Spleen (tissue), 11 donors: ENCODE measurements at regions not wholly inside any gene's neighbourhood (a gene's known extent, or its start where the extent isn't known, plus 50 kb on each side); places are given as distances from the start of the nearest gene placed in this dataset.

Experiments used
- DNase-seq: peaks from one replicate; pipeline ENCODE4 v3.0.0-alpha.2; 2020
- H3K27ac ChIP-seq, 8 donors: fragments of 200-600 bp; sonication (generic) in 7 of 8; 1 replicate in 4 of 8; 2 replicates in 4 of 8; pipeline versions ENCODE4 v1.5.0 to v1.8.0; 2016 to 2021; ENCODE audit warnings: inconsistent platforms in 4 of 8, mild to moderate bottlenecking in 4 of 8, moderate library complexity in 1 of 8
- H3K27me3 ChIP-seq, 7 donors: fragments of 200-600 bp; sonication (generic) in 6 of 7; replicated peaks in 1 of 7; 1 replicate in 4 of 7; 2 replicates in 3 of 7; pipeline versions ENCODE4 v1.5.0 to v1.8.0; 2016 to 2021; ENCODE audit warnings: inconsistent platforms in 3 of 7, mild to moderate bottlenecking in 1 of 7
- H3K36me3 ChIP-seq, 6 donors: fragments of 200-600 bp; sonication (generic) in 5 of 6; 1 replicate in 4 of 6; 2 replicates in 2 of 6; pipeline versions ENCODE4 v1.5.0 to v1.8.0; 2016 to 2021; ENCODE audit warnings: inconsistent platforms in 2 of 6
- H3K4me1 ChIP-seq, 6 donors: fragments of 200-600 bp; sonication (generic) in 5 of 6; 1 replicate in 3 of 6; 2 replicates in 3 of 6; pipeline versions ENCODE4 v1.5.0 to v1.8.0; 2016 to 2021; ENCODE audit warnings: inconsistent platforms in 3 of 6
- H3K4me3 ChIP-seq, 8 donors: fragments of 200-600 bp; sonication (generic) in 7 of 8; 1 replicate in 4 of 8; 2 replicates in 4 of 8; pipeline versions ENCODE4 v1.5.0 to v1.8.0; 2016 to 2021; ENCODE audit warnings: inconsistent platforms in 4 of 8, mild to moderate bottlenecking in 4 of 8, moderate library complexity in 2 of 8
- H3K9me3 ChIP-seq, 8 donors: fragments of 200-600 bp; sonication (generic) in 7 of 8; 1 replicate in 4 of 8; 2 replicates in 4 of 8; pipeline versions ENCODE4 v1.5.0 to v1.8.0; 2016 to 2021; ENCODE audit warnings: inconsistent platforms in 4 of 8
- POLR2A ChIP-seq, 3 donors: fragments of 450-650 bp; IDR thresholded peaks; one replicate each; pipeline ENCODE4 v1.5.1; 2017; ENCODE audit warnings: antibody characterized with exemption in 3 of 3, mild to moderate bottlenecking in 1 of 3
- POLR2AphosphoS5 ChIP-seq, 3 donors: sonication (generic); formaldehyde crosslinking; IDR thresholded peaks; one replicate each; pipeline ENCODE4 v1.5.1; 2017; ENCODE audit warnings: antibody characterized with exemption in 3 of 3
- WGBS, 5 donors: extraction: QIAGEN DNeasy Blood & Tissue Kit in 3 of 5; methylation state at CpG; one replicate each; pipeline versions ENCODE4 v1.1.5 to v1.1.7; 2013 to 2018; 5-methylcytosine and 5-hydroxymethylcytosine counted together
- intact Hi-C: fragments of 100-400 bp; cut with DNase I; formaldehyde crosslinking; loops from one replicate; pipeline ENCODE4 v1.15.0; 2023; ENCODE audit warnings: low total_unique reads
- TF ChIP-seq, protein P1 (sequence below), 11 experiments: fragments of 200-600 bp in 7 of 11; fragments of 450-650 bp in 4 of 11; sonication (generic) in 4 of 11; IDR thresholded peaks in 8 of 11; conservative IDR thresholded peaks in 3 of 11; 1 replicate in 7 of 11; 2 replicates in 4 of 11; pipeline versions ENCODE4 v1.4.0 to v1.8.0; 2016 to 2021; ENCODE audit warnings: antibody characterized with exemption in 11 of 11, inconsistent platforms in 4 of 11, mild to moderate bottlenecking in 1 of 11
- donor health status: healthy with polysubstance abuse.
- donor health status: DM: no; HTN: no; CAD: no; lungs with moderate emphysema.
- donor health status: DM: no; HTN: no; CAD: no.
- donor health status: Bipolar disorder and iron deficiency.
- donor health status: healthy.
- donor health status: DM: no; HTN: no; CAD: no.
- donor health status: DM: yes; HTN: yes; CAD: no.

DNA sequence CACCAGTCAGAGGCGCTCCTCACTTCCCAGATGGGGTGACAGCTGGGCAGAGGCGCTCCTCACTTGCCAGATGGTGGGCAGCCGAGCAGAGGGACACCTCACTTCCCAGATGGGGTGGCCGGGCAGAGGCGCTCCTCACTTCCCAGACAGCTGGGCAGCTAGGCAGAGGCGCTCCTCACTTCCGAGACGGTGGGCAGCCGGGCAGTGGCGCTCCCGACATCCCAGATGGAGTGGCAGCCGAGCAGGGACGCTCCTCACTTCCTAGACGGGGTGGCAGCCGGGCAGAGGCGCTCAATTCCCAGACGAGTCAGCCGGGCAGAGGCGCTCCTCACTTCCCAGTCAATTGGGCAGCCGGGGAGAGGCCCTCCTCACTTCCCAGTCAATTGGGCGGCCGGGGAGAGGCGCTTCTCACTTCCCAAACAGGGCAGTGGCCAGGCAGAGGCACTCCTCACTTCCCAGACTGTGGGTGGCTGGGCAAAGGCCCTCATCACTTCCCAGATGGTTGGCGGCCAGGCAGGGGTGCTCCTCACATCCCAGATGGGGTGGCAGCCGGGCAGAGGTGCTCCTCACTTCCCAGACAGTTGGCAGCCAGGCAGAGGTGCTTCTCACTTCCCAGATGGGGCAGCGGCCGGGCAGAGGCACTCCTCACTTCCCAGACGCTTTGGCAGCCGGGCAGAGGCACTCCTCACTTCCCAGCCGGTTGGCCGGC, 143.8 kb upstream of the ARID2 start:
- no peak for TF ChIP-seq POLR2AphosphoS5 (IDR thresholded peaks at IDR 0.05)
- TF ChIP-seq, protein P1, sequence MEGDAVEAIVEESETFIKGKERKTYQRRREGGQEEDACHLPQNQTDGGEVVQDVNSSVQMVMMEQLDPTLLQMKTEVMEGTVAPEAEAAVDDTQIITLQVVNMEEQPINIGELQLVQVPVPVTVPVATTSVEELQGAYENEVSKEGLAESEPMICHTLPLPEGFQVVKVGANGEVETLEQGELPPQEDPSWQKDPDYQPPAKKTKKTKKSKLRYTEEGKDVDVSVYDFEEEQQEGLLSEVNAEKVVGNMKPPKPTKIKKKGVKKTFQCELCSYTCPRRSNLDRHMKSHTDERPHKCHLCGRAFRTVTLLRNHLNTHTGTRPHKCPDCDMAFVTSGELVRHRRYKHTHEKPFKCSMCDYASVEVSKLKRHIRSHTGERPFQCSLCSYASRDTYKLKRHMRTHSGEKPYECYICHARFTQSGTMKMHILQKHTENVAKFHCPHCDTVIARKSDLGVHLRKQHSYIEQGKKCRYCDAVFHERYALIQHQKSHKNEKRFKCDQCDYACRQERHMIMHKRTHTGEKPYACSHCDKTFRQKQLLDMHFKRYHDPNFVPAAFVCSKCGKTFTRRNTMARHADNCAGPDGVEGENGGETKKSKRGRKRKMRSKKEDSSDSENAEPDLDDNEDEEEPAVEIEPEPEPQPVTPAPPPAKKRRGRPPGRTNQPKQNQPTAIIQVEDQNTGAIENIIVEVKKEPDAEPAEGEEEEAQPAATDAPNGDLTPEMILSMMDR (IDR thresholded peaks at IDR 0.05 in 8 of 11, conservative IDR thresholded peaks at IDR 0.05 in 3 of 11) = no peak
- TF ChIP-seq POLR2A (IDR thresholded peaks at IDR 0.05) = no peak
- H3K27ac ChIP-seq = no peak overlapping the region
- no peak for DNase-seq
- intact Hi-C loops = no loop called here
- WGBS, 5 donors = 83 to 93% (median 91%) methylated on average over 11 to 31 of the region's 31 CpGs
- H3K9me3 ChIP-seq = no peaks in the 10 kb centered on the region
- no peaks in the 10 kb centered on the region for H3K4me1 ChIP-seq
- H3K4me3 ChIP-seq = no peak overlapping the region
- H3K27me3 ChIP-seq = no peaks in the 10 kb centered on the region
- H3K36me3 ChIP-seq = no peaks in the 10 kb centered on the region

DNA sequence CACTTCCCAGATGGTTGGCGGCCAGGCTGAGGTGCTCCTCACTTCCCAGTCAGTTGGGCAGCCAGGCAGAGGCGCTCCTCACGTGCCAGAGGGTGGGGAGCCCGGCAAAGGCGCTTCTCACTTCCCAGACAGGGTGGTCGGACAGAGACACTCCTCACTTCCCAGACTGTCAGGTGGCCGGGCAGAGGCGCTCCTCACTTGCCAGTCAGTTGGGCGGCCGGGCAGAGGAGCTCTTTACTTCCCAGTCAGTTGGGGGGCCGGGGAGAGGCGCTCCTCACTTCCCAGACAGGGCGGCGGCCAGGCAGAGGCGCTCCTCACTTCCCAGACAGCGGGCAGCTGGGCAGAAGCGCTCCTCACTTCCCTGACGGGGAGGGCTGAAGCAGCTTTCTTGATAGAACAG, 143.0 kb upstream of the ARID2 start:
- 90 to 96% (median 93%) methylated on average over 8 to 18 of the region's 18 CpGs for WGBS, 5 donors
- TF ChIP-seq POLR2AphosphoS5 (IDR thresholded peaks at IDR 0.05) (no peak), POLR2A (IDR thresholded peaks at IDR 0.05) (no peak)
- TF ChIP-seq, protein P1 (IDR thresholded peaks at IDR 0.05 in 8 of 11, conservative IDR thresholded peaks at IDR 0.05 in 3 of 11) = no peak
- H3K27ac ChIP-seq = no peak overlapping the region
- H3K4me1 ChIP-seq = no peaks in the 10 kb centered on the region
- no peaks in the 10 kb centered on the region for H3K36me3 ChIP-seq
- H3K27me3 ChIP-seq = no peaks in the 10 kb centered on the region
- no peak for DNase-seq
- intact Hi-C loops = no loop called here
- H3K9me3 ChIP-seq = no peaks in the 10 kb centered on the region
- H3K4me3 ChIP-seq = no peak overlapping the region

DNA sequence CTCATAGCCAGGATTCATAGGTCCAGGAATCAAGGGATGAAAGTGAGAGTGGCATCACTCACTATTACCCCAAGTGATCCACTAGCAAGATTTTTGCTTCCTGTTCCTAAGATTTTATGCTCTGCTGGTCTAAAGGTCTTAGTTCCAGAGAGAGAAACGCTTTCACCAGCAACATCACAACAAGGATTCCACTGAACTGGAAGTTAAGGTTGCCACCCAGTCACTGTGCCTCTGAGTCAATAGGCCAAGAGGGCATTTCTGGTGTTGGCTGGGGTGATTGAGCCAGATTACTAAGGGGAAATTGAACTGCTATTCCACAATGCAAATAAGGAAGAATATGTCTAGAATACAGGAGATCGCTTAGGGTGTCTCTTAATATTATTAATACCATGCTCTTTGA, 142.5 kb upstream of the ARID2 start:
- Histone ChIP-seq H3K9me3 (no peaks in the 10 kb centered on the region), H3K36me3 (no peaks in the 10 kb centered on the region), H3K27ac (no peak overlapping the region), H3K4me3 (no peak overlapping the region), H3K4me1 (no peaks in the 10 kb centered on the region), H3K27me3 (no peaks in the 10 kb centered on the region)
- intact Hi-C loops = no loop called here
- DNase-seq = no peak
- TF ChIP-seq POLR2A (IDR thresholded peaks at IDR 0.05) = no peak
- TF ChIP-seq, protein P1 (IDR thresholded peaks at IDR 0.05 in 8 of 11, conservative IDR thresholded peaks at IDR 0.05 in 3 of 11) = no peak
- no peak for TF ChIP-seq POLR2AphosphoS5 (IDR thresholded peaks at IDR 0.05)
- 90 to 99% (median 92%) methylated on average over 2 of the region's 2 CpGs for WGBS, 5 donors

DNA sequence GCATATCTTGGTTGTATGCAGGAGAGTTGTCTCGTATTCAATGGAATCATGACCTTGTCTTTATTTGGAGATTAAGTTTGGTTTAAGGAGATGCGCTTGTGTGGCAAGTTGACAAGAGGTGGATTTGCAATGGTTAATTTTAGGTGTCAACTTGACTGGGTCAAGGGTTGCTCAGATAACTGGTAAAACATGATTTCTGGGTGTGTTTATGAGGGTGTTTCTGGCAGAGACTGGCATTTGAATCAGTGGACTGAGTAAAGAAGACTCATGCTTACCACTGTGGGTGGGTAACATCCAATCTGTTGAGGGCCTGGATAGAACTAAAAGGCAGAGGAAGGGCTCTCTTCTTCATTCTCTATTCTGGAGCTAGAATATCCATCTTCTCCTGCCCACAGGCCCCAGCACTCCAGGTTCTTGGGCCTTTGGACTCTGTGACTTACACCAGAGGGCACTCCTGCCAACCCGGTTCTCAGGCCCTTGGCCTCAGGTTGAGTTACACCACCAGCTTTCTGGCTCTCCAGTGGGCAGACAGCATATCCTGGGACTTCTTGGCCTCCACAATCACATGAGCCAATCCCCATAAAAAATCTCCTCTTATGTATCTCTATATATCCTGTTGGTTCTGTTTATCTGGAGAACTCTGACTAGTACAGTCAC, 141.5 kb upstream of the ARID2 start:
- TF ChIP-seq POLR2AphosphoS5 (IDR thresholded peaks at IDR 0.05) (no peak), POLR2A (IDR thresholded peaks at IDR 0.05) (no peak)
- TF ChIP-seq, protein P1 (IDR thresholded peaks at IDR 0.05 in 8 of 11, conservative IDR thresholded peaks at IDR 0.05 in 3 of 11) = no peak
- H3K4me3 ChIP-seq = no peak overlapping the region
- H3K4me1 ChIP-seq = no peaks in the 10 kb centered on the region
- DNase-seq = no peak
- H3K36me3 ChIP-seq = no peaks in the 10 kb centered on the region
- intact Hi-C loops = no loop called here
- H3K27me3 ChIP-seq = no peaks in the 10 kb centered on the region
- H3K9me3 ChIP-seq = no peaks in the 10 kb centered on the region
- no peak overlapping the region for H3K27ac ChIP-seq
- 82 to 94% (median 91%) methylated on average over 3 of the region's 3 CpGs for WGBS, 5 donors
